PC-3 (cell line): ENCODE measurements at regions not wholly inside any gene's neighbourhood (a gene's known extent, or its start where the extent isn't known, plus 50 kb on each side); places are given as distances from the start of the nearest gene placed in this dataset.
A peak's percentile ranks its signal among the peaks of the same experiment; 100 is the strongest.

ENCODE experiments used
- ATAC-seq: fragments of 200-7000 bp; cut with Tn5 transposase; 2 replicates; pipeline ENCODE4 v1.9.1; 2020; ENCODE audit warnings: mild to moderate bottlenecking, moderate library complexity
- BruUV-seq: library from RNA; stranded (reverse); fragments of 400-500 nt; replicated peaks from 2 replicates; lab custom pipeline; 2021; lab: Mats Ljungman, UMichigan
- CTCF ChIA-PET: fragments of 300-600 bp; sonication (Branson Sonifier 250); formaldehyde crosslinking; loops from one replicate; lab custom pipeline; 2022; ENCODE audit warnings: antibody characterized with exemption; lab: Charles Lee
- POLR2A ChIA-PET: fragments of 300-600 bp; sonication (Branson Sonifier 250); formaldehyde crosslinking; loops from one replicate; lab custom pipeline; 2022; ENCODE audit warnings: antibody characterized with exemption; ENCODE audit not compliant: unreplicated experiment; lab: Charles Lee
- DNase-seq: peaks from one replicate; pipeline ENCODE4 v3.0.0-alpha.2; 2015
- H2AFZ ChIP-seq: fragments of 300-600 bp; sonication (generic); 2 replicates; pipeline ENCODE4 v1.6.0; 2016; ENCODE audit warnings: antibody characterized with exemption, low read length
- H3F3A ChIP-seq: fragments of 300-600 bp; sonication (generic); one replicate; pipeline ENCODE4 v1.6.0; 2017; ENCODE audit warnings: antibody characterized with exemption, low read length, control low read depth, mild to moderate bottlenecking; ENCODE audit not compliant: unreplicated experiment
- H3K27ac ChIP-seq: fragments of 300-600 bp; sonication (generic); 2 replicates; pipeline ENCODE4 v1.5.1; 2016; ENCODE audit warnings: mild to moderate bottlenecking, low read length
- H3K27me3 ChIP-seq: fragments of 300-600 bp; sonication (generic); 2 replicates; pipeline ENCODE4 v1.6.1; 2016; ENCODE audit warnings: low read length, mixed read lengths
- H3K36me3 ChIP-seq: fragments of 300-600 bp; sonication (generic); 2 replicates; pipeline ENCODE4 v1.6.1; 2016; ENCODE audit warnings: low read depth, mixed run types, low read length, mixed read lengths
- H3K4me1 ChIP-seq: fragments of 300-600 bp; sonication (generic); 2 replicates; pipeline ENCODE4 v1.5.1; 2016; ENCODE audit warnings: low read length; ENCODE audit not compliant: insufficient read depth
- H3K4me2 ChIP-seq: fragments of 300-600 bp; sonication (generic); 2 replicates; pipeline ENCODE4 v1.6.0; 2016; ENCODE audit warnings: low read length
- H3K4me3 ChIP-seq: fragments of 300-600 bp; sonication (generic); 2 replicates; pipeline ENCODE4 v1.5.1; 2016; ENCODE audit warnings: mild to moderate bottlenecking, low read length, mixed read lengths
- H3K79me2 ChIP-seq: fragments of 300-600 bp; sonication (generic); 2 replicates; pipeline ENCODE4 v1.6.1; 2017; ENCODE audit warnings: low read length, mixed read lengths
- H3K9ac ChIP-seq: fragments of 300-600 bp; sonication (generic); 2 replicates; pipeline ENCODE4 v1.6.0; 2016; ENCODE audit warnings: mild to moderate bottlenecking, low read length
- H3K9me2 ChIP-seq: fragments of 300-600 bp; sonication (generic); replicated peaks from 2 replicates; pipeline ENCODE4 v1.6.1; 2016; ENCODE audit warnings: mixed run types, low read length, mixed read lengths
- H3K9me3 ChIP-seq: fragments of 300-600 bp; sonication (generic); 2 replicates; pipeline ENCODE4 v1.6.1; 2016; ENCODE audit warnings: low read length, mixed read lengths
- H4K20me1 ChIP-seq: fragments of 300-600 bp; sonication (generic); 2 replicates; pipeline ENCODE4 v1.6.1; 2016; ENCODE audit warnings: low read length, mixed read lengths
- CTCF ChIP-seq: fragments of 300-600 bp; sonication (generic); conservative IDR thresholded peaks from 2 replicates; pipeline ENCODE4 v1.5.1; 2017; ENCODE audit warnings: antibody characterized with exemption, low read depth, mild to moderate bottlenecking, low read length
- EZH2 ChIP-seq: fragments of 300-600 bp; sonication (generic); IDR thresholded peaks from one replicate; pipeline ENCODE4 v1.6.1; 2017; ENCODE audit warnings: antibody characterized with exemption, mild to moderate bottlenecking, low read length; ENCODE audit not compliant: unreplicated experiment
- EZH2phosphoT487 ChIP-seq: fragments of 300-600 bp; sonication (generic); IDR thresholded peaks from 2 replicates; pipeline ENCODE4 v1.6.1; 2018; ENCODE audit warnings: mild to moderate bottlenecking, antibody characterized with exemption, low read length, borderline replicate concordance
- intact Hi-C: fragments of 100-400 bp; cut with micrococcal nuclease; formaldehyde crosslinking; loops from 2 replicates; pipeline ENCODE4 v1.9.0; 2023

DNA sequence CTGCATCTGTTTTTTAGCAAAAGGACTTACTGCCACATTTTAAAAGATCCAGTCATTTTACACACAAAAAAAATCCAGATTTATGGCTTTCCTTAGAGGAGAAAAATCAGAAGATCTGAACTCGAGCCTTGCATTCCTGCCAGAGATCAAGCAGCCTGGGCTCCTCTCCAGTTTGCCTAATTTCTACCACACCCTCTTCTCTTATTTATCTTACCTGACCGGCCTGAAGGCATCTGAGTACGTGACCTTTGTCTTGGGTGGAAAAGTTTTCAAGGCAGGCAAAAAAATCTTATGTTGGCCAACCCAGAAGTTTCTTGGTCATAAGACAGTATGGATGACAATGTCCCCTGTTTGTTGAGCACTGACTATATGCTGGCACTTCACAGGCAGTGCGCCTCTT is 60.3 kb downstream of the CHRD start:
- peak; percentile 49 for DNase-seq
- Histone ChIP-seq H3K27ac (no peak overlapping the region), H3K36me3 (no peaks in the 10 kb centered on the region), H3K4me1 (peaks cover 6% of the 10 kb centered on the region), H2AFZ (no peak overlapping the region), H3K27me3 (peaks cover 5% of the 10 kb centered on the region), H3K9ac (no peak overlapping the region), H3K9me2 (no peaks in the 10 kb centered on the region), H3K9me3 (no peaks in the 10 kb centered on the region), H3K4me2 (peak overlapping the region; percentile 27; the same call in 1 of the 2 replicates), H4K20me1 (no peaks in the 10 kb centered on the region), H3K79me2 (no peaks in the 10 kb centered on the region), H3F3A (no peaks in the 10 kb centered on the region), H3K4me3 (no peak overlapping the region)
- CTCF ChIA-PET = no interaction called here
- TF ChIP-seq EZH2phosphoT487 = no peak
- TF ChIP-seq EZH2 = no peak
- TF ChIP-seq CTCF = no peak
- ATAC-seq = peak; percentile 31; the same call in 1 of the 2 replicates
- intact Hi-C loops = no loop called here
- BruUV-seq = no TSS peak
- POLR2A ChIA-PET = no interaction called here

DNA sequence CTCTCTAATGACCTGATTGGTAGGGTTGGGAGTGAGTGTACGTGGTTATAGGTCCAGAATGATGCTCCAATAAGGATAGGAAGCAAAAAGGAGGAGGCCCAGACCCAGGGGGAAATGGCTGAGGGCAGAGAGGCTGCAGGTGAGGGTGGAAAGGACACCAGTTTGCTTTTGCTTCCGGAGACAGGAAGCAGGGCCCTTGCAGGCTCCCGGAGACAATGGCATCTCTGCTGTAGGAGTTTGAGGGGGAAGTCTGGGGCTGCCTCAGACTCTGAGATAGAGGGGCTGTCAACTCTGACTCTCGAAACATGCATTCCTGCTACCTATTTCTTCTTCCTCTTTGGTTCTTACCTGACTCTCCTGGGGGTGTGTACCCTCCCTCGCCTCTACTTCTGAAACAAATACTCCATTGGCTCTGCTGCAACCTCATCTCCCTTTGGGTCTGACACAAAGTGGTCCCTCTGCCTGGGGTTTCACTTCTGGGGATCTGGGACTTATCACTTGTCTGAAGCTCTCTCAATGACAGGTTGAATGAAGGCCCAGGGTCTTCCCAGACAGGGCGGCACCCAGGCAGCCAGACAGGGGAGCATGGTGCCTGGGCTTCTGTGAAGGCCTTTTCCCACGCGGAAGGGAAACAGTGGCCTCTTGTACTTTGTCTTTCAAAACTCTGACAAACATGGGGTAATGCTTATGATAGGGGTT is 61.5 kb downstream of the CHRD start:
- DNase-seq (no peak), ATAC-seq (no peak)
- H3F3A ChIP-seq = no peaks in the 10 kb centered on the region
- H3K27ac ChIP-seq = no peak overlapping the region
- no TSS peak for BruUV-seq
- no peaks in the 10 kb centered on the region for H3K9me3 ChIP-seq
- H4K20me1 ChIP-seq = no peaks in the 10 kb centered on the region
- ChIA-PET POLR2A (no interaction called here), CTCF (no interaction called here)
- H2AFZ ChIP-seq = no peak overlapping the region
- H3K79me2 ChIP-seq = no peaks in the 10 kb centered on the region
- H3K27me3 ChIP-seq = peaks cover 5% of the 10 kb centered on the region
- TF ChIP-seq EZH2phosphoT487 = no peak
- no peak for TF ChIP-seq CTCF
- TF ChIP-seq EZH2 = no peak
- no peak overlapping the region for H3K9ac ChIP-seq
- intact Hi-C loops = no loop called here
- peaks cover 6% of the 10 kb centered on the region for H3K4me1 ChIP-seq
- H3K9me2 ChIP-seq = no peaks in the 10 kb centered on the region
- H3K4me3 ChIP-seq = no peak overlapping the region
- no peak overlapping the region for H3K4me2 ChIP-seq
- no peaks in the 10 kb centered on the region for H3K36me3 ChIP-seq

DNA sequence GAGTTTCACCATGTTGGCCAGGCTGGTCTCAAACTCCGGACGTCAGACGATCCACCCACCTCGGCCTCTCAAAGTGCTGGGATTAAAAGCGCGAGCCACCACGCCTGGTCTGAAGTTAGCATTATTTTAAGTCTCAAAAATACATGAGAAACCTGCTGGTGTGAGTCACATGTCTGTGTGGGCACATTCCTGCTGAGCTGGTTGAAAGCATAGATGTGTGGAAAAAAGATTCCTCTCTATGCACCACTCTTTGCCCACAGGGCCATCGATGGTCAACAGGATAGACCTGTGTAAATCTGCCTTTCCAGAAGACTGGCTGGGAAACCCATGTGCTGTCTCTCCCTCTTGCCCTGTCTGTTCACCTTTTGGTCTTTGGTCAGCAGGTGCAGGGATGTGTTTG is 63.5 kb downstream of the CHRD start:
- Histone ChIP-seq H3K4me1 (peaks cover 10% of the 10 kb centered on the region), H3F3A (no peaks in the 10 kb centered on the region), H3K36me3 (no peaks in the 10 kb centered on the region), H3K79me2 (no peaks in the 10 kb centered on the region), H3K9me2 (no peaks in the 10 kb centered on the region), H3K9me3 (no peaks in the 10 kb centered on the region), H3K27ac (no peak overlapping the region), H3K27me3 (peaks cover 5% of the 10 kb centered on the region), H2AFZ (no peak overlapping the region), H3K4me2 (no peak overlapping the region), H4K20me1 (no peaks in the 10 kb centered on the region), H3K9ac (no peak overlapping the region), H3K4me3 (no peak overlapping the region)
- TF ChIP-seq EZH2 = no peak
- TF ChIP-seq EZH2phosphoT487 = no peak
- no peak for TF ChIP-seq CTCF
- DNase-seq (peak; percentile 14), ATAC-seq (peak; percentile 31; the same call in 1 of the 2 replicates)
- CTCF ChIA-PET = no interaction called here
- intact Hi-C loops = no loop called here
- POLR2A ChIA-PET = interaction anchor here (0.6 to 0.7 kb wide), 2 partner anchors 70 to 531 kb away, joined by 4 read pairs; no protein-coding TSS in a partner anchor
- BruUV-seq = no TSS peak
